GM12872 (cell line): ENCODE measurements at regions not wholly inside any gene's neighbourhood (a gene's known extent, or its start where the extent isn't known, plus 50 kb on each side); places are given as distances from the start of the nearest gene placed in this dataset.

ENCODE experiments used
- CTCF ChIP-seq: IDR thresholded peaks from 3 replicates; pipeline ENCODE4 v1.5.1; 2011; ENCODE audit warnings: low read depth, mild to moderate bottlenecking, low read length, moderate library complexity; ENCODE audit not compliant: insufficient read depth

GRCh38 chr6:120876424-120876823 lies 457.9 kb downstream of the TBC1D32 start:
- no peak for TF ChIP-seq CTCF

DNA sequence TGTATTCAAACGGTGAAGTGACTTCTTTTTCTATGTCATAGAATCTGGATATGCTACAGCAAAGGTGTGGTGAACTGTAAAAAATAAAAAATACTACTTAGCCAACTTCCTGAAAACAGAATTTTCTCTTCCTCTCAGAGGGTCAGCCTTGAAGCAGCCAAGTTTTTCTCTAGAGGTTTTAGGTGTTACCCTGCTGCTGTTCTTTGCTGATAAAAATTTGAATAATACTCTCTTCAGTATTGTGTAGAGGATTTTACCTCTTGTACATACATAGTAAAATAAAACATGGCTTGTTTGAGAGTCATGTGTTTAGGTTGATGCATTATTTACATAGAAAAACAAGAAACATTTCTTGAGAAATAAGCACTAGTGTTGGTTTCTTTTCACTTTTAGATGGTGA lies 458.4 kb downstream of the TBC1D32 start:
- no peak for TF ChIP-seq CTCF

DNA sequence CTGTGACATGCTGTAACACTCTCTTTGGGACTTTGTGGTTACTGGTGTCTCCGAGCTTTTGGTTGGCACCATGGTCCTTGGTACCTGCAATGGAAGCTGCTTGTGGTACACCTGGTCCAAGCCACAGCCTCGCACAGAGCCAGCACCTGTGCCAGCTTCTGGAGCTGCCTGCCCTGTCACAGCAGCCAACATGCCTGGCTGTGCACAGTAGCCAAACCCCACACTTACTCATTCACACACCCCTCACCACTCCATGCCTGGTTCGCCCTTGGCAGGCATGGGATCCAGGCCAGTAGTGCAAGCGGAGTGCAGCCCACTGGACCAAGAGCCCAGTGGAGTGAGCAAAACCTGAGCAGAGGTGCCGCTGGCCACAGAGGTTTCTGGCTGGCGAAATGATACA lies 459.9 kb downstream of the TBC1D32 start:
- TF ChIP-seq CTCF = no peak

GRCh38 chr6:120873125-120873865 lies 461.0 kb downstream of the TBC1D32 start:
- TF ChIP-seq CTCF = no peak

GRCh38 chr6:120872262-120872578 lies 462.1 kb downstream of the TBC1D32 start:
- TF ChIP-seq CTCF = no peak

GRCh38 chr6:120871416-120872261 lies 462.6 kb downstream of the TBC1D32 start:
- TF ChIP-seq CTCF = no peak

- TF ChIP-seq CTCF = no peak
Measured at GRCh38 chr6:120869397-120869796, 464.9 kb downstream of the TBC1D32 start.
